Adipocyte (in vitro differentiated cells): ENCODE measurements at regions not wholly inside any gene's neighbourhood (a gene's known extent, or its start where the extent isn't known, plus 50 kb on each side); places are given as distances from the start of the nearest gene placed in this dataset.

Source experiments
- DNase-seq: peaks from one replicate; pipeline ENCODE4 v3.0.0-alpha.2; 2015; ENCODE audit warnings: low read depth
- H3K27me3 ChIP-seq: replicated peaks from 2 replicates; pipeline ENCODE4 v1.7.0; 2013; ENCODE audit warnings: mild to moderate bottlenecking, low read length, moderate library complexity; ENCODE audit not compliant: control insufficient read depth, insufficient read depth
- H3K36me3 ChIP-seq: 2 replicates; pipeline ENCODE4 v1.7.0; 2013; ENCODE audit warnings: low read length, mild to moderate bottlenecking, moderate library complexity; ENCODE audit not compliant: control insufficient read depth, insufficient read depth, severe bottlenecking
- H3K4me1 ChIP-seq: 2 replicates; pipeline ENCODE4 v1.7.0; 2013; ENCODE audit warnings: mild to moderate bottlenecking, low read length, moderate library complexity; ENCODE audit not compliant: control insufficient read depth, insufficient read depth
- H3K4me3 ChIP-seq: 2 replicates; pipeline ENCODE4 v1.7.0; 2013; ENCODE audit warnings: mild to moderate bottlenecking, low read length, moderate library complexity
- H3K9ac ChIP-seq: 2 replicates; pipeline ENCODE4 v1.7.0; 2013; ENCODE audit warnings: mild to moderate bottlenecking, low read length, moderate library complexity
- H3K9me3 ChIP-seq: 2 replicates; pipeline ENCODE4 v1.7.0; 2013; ENCODE audit warnings: mild to moderate bottlenecking, low read length, moderate library complexity; ENCODE audit not compliant: control insufficient read depth

GRCh38 chr20:11118802-11119380, 445.1 kb upstream of the JAG1 start:
- no peaks in the 10 kb centered on the region for H3K27me3 ChIP-seq
- no peak overlapping the region for H3K4me3 ChIP-seq
- H3K9ac ChIP-seq: no peak overlapping the region
- H3K9me3 ChIP-seq: no peaks in the 10 kb centered on the region
- DNase-seq: no peak
- peaks cover 4% of the 10 kb centered on the region for H3K4me1 ChIP-seq
- no peaks in the 10 kb centered on the region for H3K36me3 ChIP-seq

DNA sequence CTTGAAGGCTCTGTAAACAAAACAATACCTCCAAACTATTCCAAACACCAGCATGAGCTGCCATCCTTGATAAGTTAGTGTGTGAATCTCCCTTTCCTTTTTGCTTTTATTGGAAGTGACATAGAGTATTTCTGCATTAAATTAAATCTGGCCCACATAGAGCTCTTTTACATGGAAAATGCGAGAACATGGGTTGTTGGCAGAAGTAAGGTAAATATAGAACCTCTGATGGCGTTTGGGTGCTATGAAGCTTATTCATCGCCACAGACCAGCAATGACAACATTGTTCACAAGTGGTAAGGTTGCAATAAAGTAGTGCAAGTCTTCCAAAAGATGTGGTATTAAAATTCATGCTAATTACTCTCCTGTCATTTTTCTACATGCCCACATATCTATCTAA, 445.8 kb upstream of the JAG1 start:
- H3K27me3 ChIP-seq: no peaks in the 10 kb centered on the region
- no peak overlapping the region for H3K4me3 ChIP-seq
- no peak for DNase-seq
- peaks cover 4% of the 10 kb centered on the region for H3K4me1 ChIP-seq
- H3K9me3 ChIP-seq: no peaks in the 10 kb centered on the region
- H3K9ac ChIP-seq: no peak overlapping the region
- H3K36me3 ChIP-seq: no peaks in the 10 kb centered on the region

GRCh38 chr20:11120431-11120830, 446.6 kb upstream of the JAG1 start:
- DNase-seq: no peak
- Histone ChIP-seq H3K9me3 (no peaks in the 10 kb centered on the region), H3K4me3 (no peak overlapping the region), H3K36me3 (no peaks in the 10 kb centered on the region), H3K4me1 (peaks cover 4% of the 10 kb centered on the region), H3K27me3 (no peaks in the 10 kb centered on the region), H3K9ac (no peak overlapping the region)

DNA sequence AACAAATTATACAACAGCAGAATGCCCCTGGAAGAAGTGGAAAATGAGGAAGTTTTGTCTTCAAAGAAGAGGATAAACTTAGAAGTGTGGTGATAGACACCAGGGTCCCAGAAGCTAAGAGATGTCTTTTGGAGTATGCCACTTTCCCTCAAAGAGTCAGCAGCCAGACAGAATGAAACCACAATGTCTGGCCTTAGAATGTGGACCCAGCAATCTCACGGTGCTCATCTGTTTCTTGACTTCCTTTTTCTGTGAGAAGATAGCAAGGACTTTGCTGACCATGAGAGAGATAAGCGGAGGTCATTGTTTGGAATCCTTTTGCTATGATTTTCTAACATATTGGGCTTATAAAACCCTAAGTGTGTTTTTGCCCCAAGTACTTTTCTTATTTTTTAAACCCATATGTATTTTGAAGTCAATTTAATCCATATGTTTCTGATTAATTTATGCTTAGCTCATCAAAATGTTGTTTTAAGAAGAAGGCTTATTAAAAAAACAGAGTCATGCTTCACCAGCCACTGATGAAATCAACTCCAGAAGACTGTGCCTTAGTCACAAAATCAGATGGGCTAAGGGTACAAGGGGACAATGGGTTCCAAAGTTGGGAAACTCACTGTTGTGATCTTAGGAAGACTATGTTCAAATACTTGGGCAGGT, 451.2 kb upstream of the JAG1 start:
- peaks cover 10% of the 10 kb centered on the region for H3K4me1 ChIP-seq
- H3K9ac ChIP-seq: no peak overlapping the region
- H3K4me3 ChIP-seq: no peak overlapping the region
- H3K27me3 ChIP-seq: no peaks in the 10 kb centered on the region
- no peaks in the 10 kb centered on the region for H3K36me3 ChIP-seq
- DNase-seq: peak; percentile 49
- H3K9me3 ChIP-seq: no peaks in the 10 kb centered on the region

DNA sequence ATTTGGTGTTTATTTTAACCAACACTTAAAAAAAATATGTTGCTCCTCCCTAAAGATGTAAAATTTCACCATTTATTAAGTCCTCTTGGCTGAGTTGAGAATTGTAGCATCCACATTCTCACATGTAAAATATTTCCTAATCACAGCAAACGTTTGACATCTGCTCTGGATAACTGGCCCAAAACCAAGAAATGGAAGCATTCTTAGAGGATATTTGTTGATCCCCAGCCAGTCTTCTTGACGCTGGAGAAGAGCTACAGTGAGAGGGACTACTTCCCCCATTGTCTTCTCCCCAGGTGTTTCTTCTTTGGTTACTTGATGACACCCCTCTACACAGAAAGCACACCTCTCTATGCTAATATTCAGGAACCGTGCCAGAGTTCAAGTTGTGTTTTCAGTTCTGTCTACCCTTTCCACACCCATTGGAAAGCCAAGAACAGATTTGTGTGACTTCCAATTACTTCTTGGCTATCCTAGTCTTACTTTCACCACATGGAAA, 454.5 kb upstream of the JAG1 start:
- no peak overlapping the region for H3K4me3 ChIP-seq
- H3K9me3 ChIP-seq: no peaks in the 10 kb centered on the region
- H3K27me3 ChIP-seq: no peaks in the 10 kb centered on the region
- peaks cover 10% of the 10 kb centered on the region for H3K4me1 ChIP-seq
- H3K36me3 ChIP-seq: no peaks in the 10 kb centered on the region
- H3K9ac ChIP-seq: no peak overlapping the region
- DNase-seq: peak; percentile 21

- Histone ChIP-seq H3K9ac (no peak overlapping the region), H3K9me3 (no peaks in the 10 kb centered on the region), H3K4me1 (peaks cover 10% of the 10 kb centered on the region), H3K27me3 (no peaks in the 10 kb centered on the region), H3K36me3 (no peaks in the 10 kb centered on the region), H3K4me3 (no peak overlapping the region)
- DNase-seq: no peak
These were observed 454.9 kb upstream of the JAG1 start for GRCh38 chr20:11128721-11129120.

GRCh38 chr20:11130554-11131166, 456.9 kb upstream of the JAG1 start:
- no peaks in the 10 kb centered on the region for H3K9me3 ChIP-seq
- no peak overlapping the region for H3K9ac ChIP-seq
- no peak for DNase-seq
- no peaks in the 10 kb centered on the region for H3K36me3 ChIP-seq
- peaks cover 10% of the 10 kb centered on the region for H3K4me1 ChIP-seq
- no peaks in the 10 kb centered on the region for H3K27me3 ChIP-seq
- H3K4me3 ChIP-seq: no peak overlapping the region

- Histone ChIP-seq H3K9me3 (no peaks in the 10 kb centered on the region), H3K27me3 (no peaks in the 10 kb centered on the region), H3K4me1 (peaks cover 9% of the 10 kb centered on the region), H3K9ac (no peak overlapping the region), H3K36me3 (no peaks in the 10 kb centered on the region), H3K4me3 (no peak overlapping the region)
- peak; percentile 13 for DNase-seq
These were observed 459.1 kb upstream of the JAG1 start for GRCh38 chr20:11132819-11133415.

GRCh38 chr20:11136691-11137090, 462.9 kb upstream of the JAG1 start:
- Histone ChIP-seq H3K9ac (no peak overlapping the region), H3K27me3 (peaks cover 4% of the 10 kb centered on the region), H3K36me3 (no peaks in the 10 kb centered on the region)

GRCh38 chr20:11137688-11138087, 463.9 kb upstream of the JAG1 start:
- peaks cover 11% of the 10 kb centered on the region for H3K4me1 ChIP-seq
- peaks cover 4% of the 10 kb centered on the region for H3K27me3 ChIP-seq
- H3K9me3 ChIP-seq: no peaks in the 10 kb centered on the region
- DNase-seq: no peak
- H3K36me3 ChIP-seq: no peaks in the 10 kb centered on the region
- H3K4me3 ChIP-seq: no peak overlapping the region
- H3K9ac ChIP-seq: no peak overlapping the region

More at GRCh38 chr20:11136691-11137090, 462.9 kb upstream of the JAG1 start:
- DNase-seq: no peak
- Histone ChIP-seq H3K9me3 (no peaks in the 10 kb centered on the region), H3K4me1 (peaks cover 11% of the 10 kb centered on the region), H3K4me3 (no peak overlapping the region)

- Histone ChIP-seq H3K27me3 (peaks cover 4% of the 10 kb centered on the region), H3K4me1 (peaks cover 30% of the 10 kb centered on the region), H3K9me3 (no peaks in the 10 kb centered on the region), H3K4me3 (no peak overlapping the region), H3K9ac (no peak overlapping the region), H3K36me3 (no peaks in the 10 kb centered on the region)
- DNase-seq: peak; percentile 70
These were observed 466.6 kb upstream of the JAG1 start for GRCh38 chr20:11140359-11140758.
